ENCODE measurements at regions not wholly inside any gene's neighbourhood (a gene's known extent, or its start where the extent isn't known, plus 50 kb on each side); places are given as distances from the start of the nearest gene placed in this dataset.
"Not testable (repeated sequence)": the region's sequence is repeated elsewhere in the genome, so short reads cannot be mapped to it uniquely, and the experiment has no call there.

DNA sequence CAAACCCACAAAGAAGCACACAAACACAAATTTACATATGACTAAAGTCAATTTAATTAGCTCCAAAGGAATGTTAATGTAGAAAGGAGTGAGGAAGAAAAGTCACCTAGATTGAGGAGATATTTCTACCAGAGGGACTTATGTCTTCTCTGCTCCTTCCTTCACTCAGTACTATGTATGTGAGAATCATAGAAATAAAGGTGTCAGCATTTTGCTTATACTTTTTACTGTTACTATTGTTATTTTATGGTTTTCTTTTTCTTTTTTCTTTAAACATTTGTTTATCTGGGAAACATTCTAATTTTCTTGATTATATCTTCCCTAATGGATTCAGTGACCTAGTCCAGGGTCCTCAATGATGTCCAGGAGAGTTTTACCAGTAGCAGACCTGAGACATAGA is 511.9 kb upstream of the NCAM2 start:
- Histone ChIP-seq H3K36me3 (replicated peaks; ENCODE audit: insufficient read depth, low read length) (no peaks in the 10 kb centered on the region), H3K79me2 (ENCODE audit: low read length) (no peaks in the 10 kb centered on the region), H3K4me3 (ENCODE audit: low read length) (no peak overlapping the region), H3K4me1 (ENCODE audit: low read length) (no peaks in the 10 kb centered on the region), H3K9me3 (replicated peaks; ENCODE audit: insufficient read depth, low read length) (no peaks in the 10 kb centered on the region), H3K9ac (ENCODE audit: low read length) (no peak overlapping the region), H3K4me2 (ENCODE audit: low read depth, low read length) (no peak overlapping the region), H2AFZ (ENCODE audit: low read length) (no peak overlapping the region), H4K20me1 (ENCODE audit: insufficient read depth, low read length) (no peaks in the 10 kb centered on the region), H3K27ac (ENCODE audit: low read length) (no peak overlapping the region), H3K9me2 (replicated peaks; ENCODE audit: insufficient read depth, low read length) (0 out of 2 replicates have a peak, but pooled peaks cover 3% of the 10 kb centered on the region), H3F3A (ENCODE audit: insufficient read depth, low read length) (no peaks in the 10 kb centered on the region), H3K27me3 (replicated peaks; ENCODE audit: insufficient read depth, low read length) (no peaks in the 10 kb centered on the region)
- DNase-seq: no peak
- TF ChIP-seq, protein P1, sequence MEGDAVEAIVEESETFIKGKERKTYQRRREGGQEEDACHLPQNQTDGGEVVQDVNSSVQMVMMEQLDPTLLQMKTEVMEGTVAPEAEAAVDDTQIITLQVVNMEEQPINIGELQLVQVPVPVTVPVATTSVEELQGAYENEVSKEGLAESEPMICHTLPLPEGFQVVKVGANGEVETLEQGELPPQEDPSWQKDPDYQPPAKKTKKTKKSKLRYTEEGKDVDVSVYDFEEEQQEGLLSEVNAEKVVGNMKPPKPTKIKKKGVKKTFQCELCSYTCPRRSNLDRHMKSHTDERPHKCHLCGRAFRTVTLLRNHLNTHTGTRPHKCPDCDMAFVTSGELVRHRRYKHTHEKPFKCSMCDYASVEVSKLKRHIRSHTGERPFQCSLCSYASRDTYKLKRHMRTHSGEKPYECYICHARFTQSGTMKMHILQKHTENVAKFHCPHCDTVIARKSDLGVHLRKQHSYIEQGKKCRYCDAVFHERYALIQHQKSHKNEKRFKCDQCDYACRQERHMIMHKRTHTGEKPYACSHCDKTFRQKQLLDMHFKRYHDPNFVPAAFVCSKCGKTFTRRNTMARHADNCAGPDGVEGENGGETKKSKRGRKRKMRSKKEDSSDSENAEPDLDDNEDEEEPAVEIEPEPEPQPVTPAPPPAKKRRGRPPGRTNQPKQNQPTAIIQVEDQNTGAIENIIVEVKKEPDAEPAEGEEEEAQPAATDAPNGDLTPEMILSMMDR (IDR thresholded peaks at IDR 0.05; ENCODE audit: low read length): no peak
- TF ChIP-seq EZH2 (optimal IDR thresholded peaks at IDR 0.05; ENCODE audit: low read depth, low read length) (no peak), EZH2phosphoT487 (IDR thresholded peaks at IDR 0.05; ENCODE audit: low read length) (no peak)

DNA sequence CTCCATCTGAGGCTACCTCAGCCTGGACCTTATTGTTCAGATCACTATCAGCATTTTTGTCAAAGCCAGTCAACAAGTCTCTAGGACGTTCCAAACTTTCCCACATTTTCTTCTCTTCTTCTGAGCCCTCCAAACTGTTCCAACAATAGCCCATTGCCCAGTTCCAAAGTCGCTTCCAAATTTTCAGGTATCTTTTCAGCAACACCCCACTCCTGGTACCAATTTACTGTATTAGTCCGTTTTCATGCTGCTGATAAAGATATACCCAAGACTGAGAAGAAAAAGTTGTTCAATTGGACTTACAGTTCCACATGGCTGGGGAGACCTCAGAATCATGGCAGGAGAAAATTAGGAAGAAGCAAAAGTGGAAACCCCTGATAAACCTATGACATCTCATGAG is 495.3 kb upstream of the NCAM2 start:
- not testable (repeated sequence) for H3K27ac ChIP-seq (ENCODE audit: low read length); H2AFZ ChIP-seq (ENCODE audit: low read length); H3K36me3 ChIP-seq (replicated peaks; ENCODE audit: insufficient read depth, low read length); H3K9me3 ChIP-seq (replicated peaks; ENCODE audit: insufficient read depth, low read length); H4K20me1 ChIP-seq (ENCODE audit: insufficient read depth, low read length); H3F3A ChIP-seq (ENCODE audit: insufficient read depth, low read length); H3K79me2 ChIP-seq (ENCODE audit: low read length); DNase-seq; H3K9me2 ChIP-seq (replicated peaks; ENCODE audit: insufficient read depth, low read length); H3K27me3 ChIP-seq (replicated peaks; ENCODE audit: insufficient read depth, low read length); H3K4me1 ChIP-seq (ENCODE audit: low read length); H3K9ac ChIP-seq (ENCODE audit: low read length); H3K4me2 ChIP-seq (ENCODE audit: low read depth, low read length); H3K4me3 ChIP-seq (ENCODE audit: low read length)

DNA sequence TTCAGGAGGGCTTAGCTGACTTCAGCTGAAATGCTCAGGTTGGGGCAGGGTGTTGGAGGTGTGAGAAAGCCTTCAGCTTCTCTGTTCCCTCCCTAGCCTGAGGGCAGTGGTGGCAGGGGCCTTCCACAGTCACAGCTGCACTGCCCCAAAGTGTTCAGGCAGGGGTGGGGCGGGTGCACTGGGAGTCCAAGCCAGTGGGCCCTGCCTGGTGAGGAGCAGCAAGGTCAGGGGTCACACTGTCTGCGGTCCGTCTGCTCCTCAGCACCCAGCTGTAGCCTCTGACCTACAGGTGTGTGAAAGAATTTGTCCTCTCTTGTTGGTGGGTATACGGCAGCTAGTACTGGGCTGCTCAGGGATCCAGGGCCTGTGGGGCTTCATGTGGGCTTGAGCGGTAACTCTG is 490.4 kb upstream of the NCAM2 start:
- Histone ChIP-seq H3K36me3 (replicated peaks; ENCODE audit: insufficient read depth, low read length) (no peaks in the 10 kb centered on the region), H3K9me3 (replicated peaks; ENCODE audit: insufficient read depth, low read length) (no peaks in the 10 kb centered on the region), H3K4me2 (ENCODE audit: low read depth, low read length) (no peak overlapping the region), H3K27me3 (replicated peaks; ENCODE audit: insufficient read depth, low read length) (no peaks in the 10 kb centered on the region), H3K9ac (ENCODE audit: low read length) (no peak overlapping the region), H3F3A (ENCODE audit: insufficient read depth, low read length) (no peaks in the 10 kb centered on the region), H2AFZ (ENCODE audit: low read length) (no peak overlapping the region), H4K20me1 (ENCODE audit: insufficient read depth, low read length) (no peaks in the 10 kb centered on the region), H3K27ac (ENCODE audit: low read length) (no peak overlapping the region), H3K4me1 (ENCODE audit: low read length) (no peaks in the 10 kb centered on the region), H3K4me3 (ENCODE audit: low read length) (no peak overlapping the region), H3K79me2 (ENCODE audit: low read length) (no peaks in the 10 kb centered on the region), H3K9me2 (replicated peaks; ENCODE audit: insufficient read depth, low read length) (no peaks in the 10 kb centered on the region)
- no peak for TF ChIP-seq EZH2phosphoT487 (IDR thresholded peaks at IDR 0.05; ENCODE audit: low read length)
- TF ChIP-seq, protein P1 (IDR thresholded peaks at IDR 0.05; ENCODE audit: low read length): no peak
- TF ChIP-seq EZH2 (optimal IDR thresholded peaks at IDR 0.05; ENCODE audit: low read depth, low read length): no peak
- no peak for DNase-seq

DNA sequence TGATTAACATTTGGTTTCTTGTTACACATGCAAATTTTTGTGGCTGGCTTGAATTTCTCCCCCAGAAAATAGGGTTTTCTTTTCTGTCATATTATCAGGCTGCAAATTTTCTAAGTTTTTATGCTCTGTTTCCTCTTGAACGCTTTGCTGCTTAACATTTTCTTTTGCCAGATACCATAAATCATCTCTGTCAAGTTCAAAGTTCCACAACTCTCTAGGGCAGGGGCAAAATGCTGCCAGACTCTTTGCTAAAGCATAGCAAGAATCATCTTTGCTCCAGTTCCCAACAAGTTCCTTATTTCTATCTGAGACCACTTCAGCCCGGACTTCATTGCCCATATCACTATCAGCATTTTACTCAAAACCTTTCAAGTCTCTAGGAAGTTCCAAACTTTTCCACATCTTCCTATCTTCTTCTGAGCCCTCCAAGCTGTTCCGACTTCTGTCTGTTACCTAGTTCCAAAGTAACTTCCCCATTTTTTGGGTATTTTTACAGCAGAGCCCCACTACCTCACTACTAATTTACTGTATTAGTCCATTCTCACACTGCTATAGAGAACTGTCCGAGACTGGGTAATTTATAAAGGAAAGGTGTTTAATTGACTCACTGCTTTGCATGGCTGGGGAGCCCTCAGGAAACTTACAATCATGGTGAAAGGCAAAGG is 486.9 kb upstream of the NCAM2 start:
- Histone ChIP-seq H3F3A (ENCODE audit: insufficient read depth, low read length) (no peaks in the 10 kb centered on the region), H3K27me3 (replicated peaks; ENCODE audit: insufficient read depth, low read length) (no peaks in the 10 kb centered on the region), H3K4me2 (ENCODE audit: low read depth, low read length) (no peak overlapping the region), H4K20me1 (ENCODE audit: insufficient read depth, low read length) (no peaks in the 10 kb centered on the region), H3K79me2 (ENCODE audit: low read length) (no peaks in the 10 kb centered on the region), H3K9me3 (replicated peaks; ENCODE audit: insufficient read depth, low read length) (no peaks in the 10 kb centered on the region), H3K4me1 (ENCODE audit: low read length) (no peaks in the 10 kb centered on the region), H3K4me3 (ENCODE audit: low read length) (no peak overlapping the region), H3K27ac (ENCODE audit: low read length) (no peak overlapping the region), H3K9ac (ENCODE audit: low read length) (no peak overlapping the region), H3K36me3 (replicated peaks; ENCODE audit: insufficient read depth, low read length) (no peaks in the 10 kb centered on the region), H2AFZ (ENCODE audit: low read length) (no peak overlapping the region), H3K9me2 (replicated peaks; ENCODE audit: insufficient read depth, low read length) (no peaks in the 10 kb centered on the region)
- DNase-seq: no peak
- TF ChIP-seq, protein P1 (IDR thresholded peaks at IDR 0.05; ENCODE audit: low read length): no peak
- TF ChIP-seq EZH2phosphoT487 (IDR thresholded peaks at IDR 0.05; ENCODE audit: low read length): no peak
- no peak for TF ChIP-seq EZH2 (optimal IDR thresholded peaks at IDR 0.05; ENCODE audit: low read depth, low read length)

Measured in MM.1S (cell line).